K562 (cell line): ENCODE measurements at regions not wholly inside any gene's neighbourhood (a gene's known extent, or its start where the extent isn't known, plus 50 kb on each side); places are given as distances from the start of the nearest gene placed in this dataset.

Source experiments
- BCLAF1 ChIP-seq, 2 experiments: fragments of 450-650 bp in 1 of 2; IDR thresholded peaks; 2 replicates each; pipeline ENCODE4 v1.6.1; 2011 to 2017; ENCODE audit warnings: low read depth in 2 of 2, antibody characterized with exemption in 1 of 2, borderline replicate concordance in 1 of 2, low read length in 1 of 2, mild to moderate bottlenecking in 1 of 2, mixed read lengths in 1 of 2; ENCODE audit not compliant: control insufficient read depth in 1 of 2
- CTCF ChIP-seq, 3 experiments: IDR thresholded peaks in 2 of 3; conservative IDR thresholded peaks in 1 of 3; 2 replicates each; pipeline ENCODE4 v1.5.1; 2011 to 2012; ENCODE audit warnings: low read length in 3 of 3, mild to moderate bottlenecking in 3 of 3, control low read depth in 2 of 3, improper control_type of control experiment in 1 of 3, inconsistent platforms in 1 of 3, low read depth in 1 of 3, mixed read lengths in 1 of 3, moderate library complexity in 1 of 3; ENCODE audit not compliant: insufficient read depth in 2 of 3
- FOXJ2 ChIP-seq: fragments of 200-800 bp; sonication (Bioruptor generic); IDR thresholded peaks from 2 replicates; pipeline ENCODE4 v1.6.1; 2016; ENCODE audit warnings: missing genetic modification characterization, missing compliant biosample characterization
- HNRNPK ChIP-seq: fragments of 200-400 bp; formaldehyde crosslinking; IDR thresholded peaks from one replicate; pipeline ENCODE4 v1.6.1; 2018; ENCODE audit warnings: mild to moderate bottlenecking, low read depth, low read length; ENCODE audit not compliant: poor library complexity, severe bottlenecking
- KDM1A ChIP-seq, 2 experiments: fragments of 450-650 bp; IDR thresholded peaks; 2 replicates each; pipeline ENCODE4 v1.6.1; 2016; ENCODE audit warnings: mild to moderate bottlenecking in 2 of 2
- MCM7 ChIP-seq, 2 experiments: fragments of 450-650 bp; IDR thresholded peaks; 2 replicates each; pipeline ENCODE4 v1.6.1; 2016 to 2018
- NR2F6 ChIP-seq: fragments of 450-650 bp; formaldehyde crosslinking; IDR thresholded peaks from 2 replicates; pipeline ENCODE4 v1.4.0; 2020; ENCODE audit warnings: mild to moderate bottlenecking
- RFX5 ChIP-seq: IDR thresholded peaks from 2 replicates; pipeline ENCODE4 v1.6.1; 2011; ENCODE audit warnings: low read depth, mild to moderate bottlenecking, improper control_type of control experiment, low read length
- SAP30 ChIP-seq: fragments of 200-600 bp; sonication (generic); IDR thresholded peaks from 2 replicates; pipeline ENCODE4 v1.6.1; 2012; ENCODE audit warnings: borderline replicate concordance, low read depth, mild to moderate bottlenecking, moderate library complexity, low read length, control low read depth, inconsistent platforms; ENCODE audit not compliant: insufficient read depth, poor library complexity, severe bottlenecking
- SMARCE1 ChIP-seq: fragments of 450-650 bp; IDR thresholded peaks from 2 replicates; pipeline ENCODE4 v1.7.1; 2016; ENCODE audit warnings: mild to moderate bottlenecking
- SOX6 ChIP-seq: fragments of 450-650 bp; IDR thresholded peaks from 2 replicates; pipeline ENCODE4 v1.6.1; 2014; ENCODE audit warnings: mild to moderate bottlenecking
- TAF1 ChIP-seq: IDR thresholded peaks from 2 replicates; pipeline ENCODE4 v1.6.1; 2011; ENCODE audit warnings: mild to moderate bottlenecking, low read length, moderate library complexity; ENCODE audit not compliant: insufficient read depth, control insufficient read depth, severe bottlenecking; ENCODE audit errors: extremely low read depth
- ZFP30 ChIP-seq: fragments of 250-450 bp; sonication (Bioruptor Pico); IDR thresholded peaks from 2 replicates; pipeline ENCODE4 v1.8.0; 2022; ENCODE audit warnings: moderate library complexity, mild to moderate bottlenecking, inconsistent platforms, borderline replicate concordance

- TF ChIP-seq SAP30 (no peak), RFX5 (no peak), FOXJ2 (tag) (no peak), SOX6 (no peak), MCM7 (IDR thresholded peaks at IDR 0.05) (0 out of 4 replicates have a peak, but pooled peaks of 1 of the 2 experiments have one; percentile 76), ZFP30 (no peak), CTCF (IDR thresholded peaks at IDR 0.05 in 2 of 3, conservative IDR thresholded peaks at IDR 0.05 in 1 of 3; ENCODE audit: insufficient read depth in 2 of 3, low read depth in 1 of 3, low read length in 3 of 3) (no peak), TAF1 (no peak), BCLAF1 (IDR thresholded peaks at IDR 0.05; ENCODE audit: borderline replicate concordance in 1 of 2, control insufficient read depth in 1 of 2, low read depth in 2 of 2, low read length in 1 of 2) (no peak), SMARCE1 (no peak), KDM1A (IDR thresholded peaks at IDR 0.05) (no peak), HNRNPK (no peak), NR2F6 (CRISPR knock-in tag) (no peak)
Measured at GRCh38 chr22:22165936-22166710, 78.5 kb upstream of the VPREB1 start.
